ENCODE measurements at regions not wholly inside any gene's neighbourhood (a gene's known extent, or its start where the extent isn't known, plus 50 kb on each side); places are given as distances from the start of the nearest gene placed in this dataset.

GRCh38 chr4:27090406-27090805 is 229.8 kb downstream of the STIM2 start:
- Histone ChIP-seq H3K36me3 (ENCODE audit: control insufficient read depth, insufficient read depth, low read length) (no peaks in the 10 kb centered on the region), H3K27me3 (ENCODE audit: control insufficient read depth, insufficient read depth, low read length) (no peaks in the 10 kb centered on the region), H3K9me3 (ENCODE audit: control insufficient read depth, insufficient read depth, low read length) (no peaks in the 10 kb centered on the region), H3K27ac (ENCODE audit: low read length) (no peak overlapping the region), H3K4me1 (ENCODE audit: control insufficient read depth, insufficient read depth, low read length) (peaks cover 8% of the 10 kb centered on the region), H3K4me3 (ENCODE audit: low read length) (no peak overlapping the region)
- no CpG with 5 or more reads among the region's 6 CpGs for WGBS (ENCODE audit: insufficient coverage, insufficient read length)
- no peak for DNase-seq (ENCODE audit: low read depth, low spot score)

GRCh38 chr4:27094224-27094623 is 233.6 kb downstream of the STIM2 start:
- no CpG with 5 or more reads among the region's 6 CpGs for WGBS (ENCODE audit: insufficient coverage, insufficient read length)
- Histone ChIP-seq H3K36me3 (ENCODE audit: control insufficient read depth, insufficient read depth, low read length) (no peaks in the 10 kb centered on the region), H3K9me3 (ENCODE audit: control insufficient read depth, insufficient read depth, low read length) (no peaks in the 10 kb centered on the region), H3K27me3 (ENCODE audit: control insufficient read depth, insufficient read depth, low read length) (no peaks in the 10 kb centered on the region), H3K4me3 (ENCODE audit: low read length) (no peak overlapping the region), H3K27ac (ENCODE audit: low read length) (no peak overlapping the region), H3K4me1 (ENCODE audit: control insufficient read depth, insufficient read depth, low read length) (peaks cover 8% of the 10 kb centered on the region)
- no peak for DNase-seq (ENCODE audit: low read depth, low spot score)

GRCh38 chr4:27094783-27095182 is 234.1 kb downstream of the STIM2 start:
- H3K27ac ChIP-seq (ENCODE audit: low read length) = no peak overlapping the region
- WGBS (ENCODE audit: insufficient coverage, insufficient read length) = no CpG with 5 or more reads among the region's 2 CpGs
- DNase-seq (ENCODE audit: low read depth, low spot score) = no peak

GRCh38 chr4:27096142-27096824 is 235.6 kb downstream of the STIM2 start:
- no peak for DNase-seq (ENCODE audit: low read depth, low spot score)
- H3K4me1 ChIP-seq (ENCODE audit: control insufficient read depth, insufficient read depth, low read length) = peaks cover 6% of the 10 kb centered on the region
- no peaks in the 10 kb centered on the region for H3K36me3 ChIP-seq (ENCODE audit: control insufficient read depth, insufficient read depth, low read length)
- no peaks in the 10 kb centered on the region for H3K9me3 ChIP-seq (ENCODE audit: control insufficient read depth, insufficient read depth, low read length)
- WGBS (ENCODE audit: insufficient coverage, insufficient read length) = no CpG with 5 or more reads among the region's 9 CpGs
- H3K27ac ChIP-seq (ENCODE audit: low read length) = no peak overlapping the region
- no peaks in the 10 kb centered on the region for H3K27me3 ChIP-seq (ENCODE audit: control insufficient read depth, insufficient read depth, low read length)
- no peak overlapping the region for H3K4me3 ChIP-seq (ENCODE audit: low read length)

More at GRCh38 chr4:27094783-27095182, 234.1 kb downstream of the STIM2 start:
- no peak overlapping the region for H3K4me3 ChIP-seq (ENCODE audit: low read length)
- no peaks in the 10 kb centered on the region for H3K36me3 ChIP-seq (ENCODE audit: control insufficient read depth, insufficient read depth, low read length)
- H3K4me1 ChIP-seq (ENCODE audit: control insufficient read depth, insufficient read depth, low read length) = peaks cover 8% of the 10 kb centered on the region
- H3K27me3 ChIP-seq (ENCODE audit: control insufficient read depth, insufficient read depth, low read length) = no peaks in the 10 kb centered on the region
- H3K9me3 ChIP-seq (ENCODE audit: control insufficient read depth, insufficient read depth, low read length) = no peaks in the 10 kb centered on the region

- Histone ChIP-seq H3K4me3 (ENCODE audit: low read length) (no peak overlapping the region), H3K27me3 (ENCODE audit: control insufficient read depth, insufficient read depth, low read length) (no peaks in the 10 kb centered on the region), H3K9me3 (ENCODE audit: control insufficient read depth, insufficient read depth, low read length) (no peaks in the 10 kb centered on the region), H3K36me3 (ENCODE audit: control insufficient read depth, insufficient read depth, low read length) (no peaks in the 10 kb centered on the region), H3K27ac (ENCODE audit: low read length) (no peak overlapping the region), H3K4me1 (ENCODE audit: control insufficient read depth, insufficient read depth, low read length) (peaks cover 6% of the 10 kb centered on the region)
- whole genome bisulfite sequencing (ENCODE audit: insufficient coverage, insufficient read length) = no CpG with 5 or more reads among the region's 1 CpG
- DNase-seq (ENCODE audit: low read depth, low spot score) = no peak
These were observed 237.4 kb downstream of the STIM2 start for GRCh38 chr4:27098034-27098433.

- no CpG with 5 or more reads among the region's 10 CpGs for WGBS (ENCODE audit: insufficient coverage, insufficient read length)
- no peak overlapping the region for H3K27ac ChIP-seq (ENCODE audit: low read length)
These were observed 240.1 kb downstream of the STIM2 start for GRCh38 chr4:27100713-27101112.

GRCh38 chr4:27101126-27101525 is 240.5 kb downstream of the STIM2 start:
- H3K36me3 ChIP-seq (ENCODE audit: control insufficient read depth, insufficient read depth, low read length) = no peaks in the 10 kb centered on the region
- no peaks in the 10 kb centered on the region for H3K27me3 ChIP-seq (ENCODE audit: control insufficient read depth, insufficient read depth, low read length)
- peaks cover 2% of the 10 kb centered on the region for H3K4me1 ChIP-seq (ENCODE audit: control insufficient read depth, insufficient read depth, low read length)
- H3K9me3 ChIP-seq (ENCODE audit: control insufficient read depth, insufficient read depth, low read length) = no peaks in the 10 kb centered on the region
- H3K4me3 ChIP-seq (ENCODE audit: low read length) = no peak overlapping the region
- H3K27ac ChIP-seq (ENCODE audit: low read length) = no peak overlapping the region
- DNase-seq (ENCODE audit: low read depth, low spot score) = no peak
- WGBS (ENCODE audit: insufficient coverage, insufficient read length) = no CpG with 5 or more reads among the region's 12 CpGs

More at GRCh38 chr4:27100713-27101112, 240.1 kb downstream of the STIM2 start:
- Histone ChIP-seq H3K4me3 (ENCODE audit: low read length) (no peak overlapping the region), H3K27me3 (ENCODE audit: control insufficient read depth, insufficient read depth, low read length) (no peaks in the 10 kb centered on the region), H3K4me1 (ENCODE audit: control insufficient read depth, insufficient read depth, low read length) (peaks cover 4% of the 10 kb centered on the region), H3K36me3 (ENCODE audit: control insufficient read depth, insufficient read depth, low read length) (no peaks in the 10 kb centered on the region), H3K9me3 (ENCODE audit: control insufficient read depth, insufficient read depth, low read length) (no peaks in the 10 kb centered on the region)
- no peak for DNase-seq (ENCODE audit: low read depth, low spot score)

- Histone ChIP-seq H3K4me1 (ENCODE audit: control insufficient read depth, insufficient read depth, low read length) (no peaks in the 10 kb centered on the region; the same call in 1 of the 2 replicates), H3K36me3 (ENCODE audit: control insufficient read depth, insufficient read depth, low read length) (no peaks in the 10 kb centered on the region), H3K27ac (ENCODE audit: low read length) (no peak overlapping the region), H3K9me3 (ENCODE audit: control insufficient read depth, insufficient read depth, low read length) (no peaks in the 10 kb centered on the region), H3K4me3 (ENCODE audit: low read length) (no peak overlapping the region), H3K27me3 (ENCODE audit: control insufficient read depth, insufficient read depth, low read length) (no peaks in the 10 kb centered on the region)
- WGBS (ENCODE audit: insufficient coverage, insufficient read length) = no CpG with 5 or more reads among the region's 7 CpGs
- DNase-seq (ENCODE audit: low read depth, low spot score) = no peak
These were observed 240.9 kb downstream of the STIM2 start for GRCh38 chr4:27101561-27101960.

- H3K4me1 ChIP-seq (ENCODE audit: control insufficient read depth, insufficient read depth, low read length) = 0 out of 2 replicates have a peak, but pooled peaks cover 3% of the 10 kb centered on the region
- WGBS (ENCODE audit: insufficient coverage, insufficient read length) = no CpG with 5 or more reads among the region's 3 CpGs
These were observed 251.0 kb downstream of the STIM2 start for GRCh38 chr4:27111627-27112026.

GRCh38 chr4:27112587-27112986 is 251.9 kb downstream of the STIM2 start:
- Histone ChIP-seq H3K4me3 (ENCODE audit: low read length) (no peak overlapping the region), H3K27ac (ENCODE audit: low read length) (no peak overlapping the region), H3K9me3 (ENCODE audit: control insufficient read depth, insufficient read depth, low read length) (no peaks in the 10 kb centered on the region), H3K36me3 (ENCODE audit: control insufficient read depth, insufficient read depth, low read length) (no peaks in the 10 kb centered on the region), H3K27me3 (ENCODE audit: control insufficient read depth, insufficient read depth, low read length) (no peaks in the 10 kb centered on the region), H3K4me1 (ENCODE audit: control insufficient read depth, insufficient read depth, low read length) (0 out of 2 replicates have a peak, but pooled peaks cover 3% of the 10 kb centered on the region)
- DNase-seq (ENCODE audit: low read depth, low spot score) = no peak
- no CpG with 5 or more reads among the region's 3 CpGs for WGBS (ENCODE audit: insufficient coverage, insufficient read length)

More at GRCh38 chr4:27111627-27112026, 251.0 kb downstream of the STIM2 start:
- H3K36me3 ChIP-seq (ENCODE audit: control insufficient read depth, insufficient read depth, low read length) = no peaks in the 10 kb centered on the region
- no peaks in the 10 kb centered on the region for H3K9me3 ChIP-seq (ENCODE audit: control insufficient read depth, insufficient read depth, low read length)
- no peak for DNase-seq (ENCODE audit: low read depth, low spot score)
- no peaks in the 10 kb centered on the region for H3K27me3 ChIP-seq (ENCODE audit: control insufficient read depth, insufficient read depth, low read length)
- H3K27ac ChIP-seq (ENCODE audit: low read length) = no peak overlapping the region
- H3K4me3 ChIP-seq (ENCODE audit: low read length) = no peak overlapping the region

- Histone ChIP-seq H3K4me1 (ENCODE audit: control insufficient read depth, insufficient read depth, low read length) (0 out of 2 replicates have a peak, but pooled peaks cover 3% of the 10 kb centered on the region), H3K27me3 (ENCODE audit: control insufficient read depth, insufficient read depth, low read length) (no peaks in the 10 kb centered on the region), H3K9me3 (ENCODE audit: control insufficient read depth, insufficient read depth, low read length) (no peaks in the 10 kb centered on the region), H3K27ac (ENCODE audit: low read length) (no peak overlapping the region), H3K4me3 (ENCODE audit: low read length) (no peak overlapping the region), H3K36me3 (ENCODE audit: control insufficient read depth, insufficient read depth, low read length) (no peaks in the 10 kb centered on the region)
- WGBS (ENCODE audit: insufficient coverage, insufficient read length) = no CpG with 5 or more reads among the region's 4 CpGs
- no peak for DNase-seq (ENCODE audit: low read depth, low spot score)
These were observed 254.6 kb downstream of the STIM2 start for GRCh38 chr4:27115221-27115620.
